Stimulated activated naive CD4-positive, alpha-beta T cell (primary cell): ENCODE measurements at regions not wholly inside any gene's neighbourhood (a gene's known extent, or its start where the extent isn't known, plus 50 kb on each side); places are given as distances from the start of the nearest gene placed in this dataset.
"Not testable (repeated sequence)": the region's sequence is repeated elsewhere in the genome, so short reads cannot be mapped to it uniquely, and the experiment has no call there.

Source experiments
- DNase-seq, 6 experiments: peaks; one replicate each; lab custom pipeline; 2025; lab: John Stamatoyannopoulos, UW

DNA sequence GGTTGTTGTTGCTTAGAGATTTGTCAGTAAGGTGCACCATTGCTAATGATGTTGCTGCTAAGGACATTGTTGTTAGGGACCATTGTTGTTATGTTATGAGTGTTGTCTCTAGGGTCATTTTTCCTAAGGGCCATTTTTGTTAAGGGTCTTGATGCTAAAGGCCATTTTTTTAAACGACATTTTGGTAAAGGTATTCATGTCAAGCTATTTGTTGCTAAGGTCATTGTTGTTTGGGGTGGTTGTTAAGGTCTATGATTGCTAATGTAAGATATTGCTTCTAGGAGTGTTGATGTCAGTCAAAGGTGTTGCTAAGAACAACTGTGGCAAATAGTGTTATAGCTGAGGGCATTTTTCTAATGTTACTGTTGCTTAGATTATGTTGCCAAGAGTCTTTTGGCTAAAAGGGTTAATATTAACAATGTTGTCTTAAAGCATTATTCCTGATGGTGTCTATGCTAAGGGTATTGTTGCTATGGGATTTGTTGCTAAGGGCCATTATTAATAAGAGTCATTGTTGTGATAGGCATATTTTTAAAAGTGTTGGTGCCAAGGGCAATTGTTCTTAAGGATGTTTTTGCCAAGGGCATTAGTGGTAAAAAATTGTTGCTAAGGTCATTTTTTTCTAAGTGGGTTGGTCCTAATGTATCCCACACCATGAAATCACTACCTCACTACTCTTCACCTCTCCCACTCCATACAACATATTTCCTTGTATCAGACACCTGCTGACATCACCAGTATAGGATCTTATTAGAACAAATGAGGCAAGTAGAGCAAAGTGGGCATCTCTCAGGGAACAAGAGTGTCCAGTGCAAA, 56.2 kb downstream of the SPATA31A6 start:
- DNase-seq, result not testable (repeated sequence)

DNA sequence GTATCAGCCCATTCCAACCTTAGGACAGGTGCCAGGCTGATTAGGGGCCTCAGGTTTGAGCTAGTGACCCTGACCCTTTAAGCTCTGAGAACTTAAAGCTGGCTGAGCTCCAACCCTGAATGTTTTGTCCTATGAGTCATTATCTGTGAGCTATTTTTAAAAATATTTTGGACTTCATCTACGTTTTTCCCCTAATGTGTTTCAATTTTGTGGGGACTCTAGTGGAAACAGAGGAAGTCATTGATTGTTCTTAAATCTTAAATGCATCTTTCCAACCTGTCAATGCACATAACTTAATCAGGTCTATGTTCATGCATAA, 56.8 kb downstream of the SPATA31A6 start:
- DNase-seq, result not testable (repeated sequence)

DNA sequence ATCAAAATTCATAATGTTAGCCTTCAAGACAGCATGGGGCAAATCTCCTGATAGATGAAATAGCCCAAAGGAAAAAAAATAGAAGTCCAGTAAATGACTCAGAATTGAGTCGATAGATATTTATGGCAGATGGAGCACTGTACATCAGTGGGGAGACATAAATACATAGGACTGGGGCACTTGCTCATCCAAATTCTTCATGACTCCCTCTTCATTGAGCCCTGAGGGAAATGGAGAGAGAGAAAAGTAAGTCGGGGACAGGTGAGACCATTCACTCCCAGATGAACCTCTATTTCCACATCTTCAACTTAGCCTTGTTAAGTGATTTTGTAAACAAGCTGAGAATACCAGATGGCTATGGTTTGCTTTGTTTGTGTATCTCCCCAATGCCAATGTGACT, 59.8 kb downstream of the SPATA31A6 start:
- not testable (repeated sequence) for DNase-seq

DNA sequence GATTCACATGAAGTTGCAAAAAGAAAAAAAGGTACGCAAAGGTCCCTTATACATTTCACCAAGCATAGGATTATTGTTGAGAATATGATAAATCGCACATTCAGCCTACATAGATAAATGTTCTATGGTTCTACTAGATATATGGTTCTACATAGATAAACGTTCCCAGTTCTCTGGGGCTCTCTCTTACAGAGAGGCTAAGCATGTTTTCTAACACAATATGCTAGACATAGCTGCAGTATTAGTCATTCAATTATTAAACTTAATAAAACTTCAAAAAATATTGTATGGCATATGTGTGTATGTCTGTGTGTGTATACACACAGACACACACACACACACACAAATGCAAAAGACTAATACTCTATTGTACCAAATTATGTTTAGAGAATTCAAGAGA, 60.4 kb downstream of the SPATA31A6 start:
- DNase-seq, result not testable (repeated sequence)

DNA sequence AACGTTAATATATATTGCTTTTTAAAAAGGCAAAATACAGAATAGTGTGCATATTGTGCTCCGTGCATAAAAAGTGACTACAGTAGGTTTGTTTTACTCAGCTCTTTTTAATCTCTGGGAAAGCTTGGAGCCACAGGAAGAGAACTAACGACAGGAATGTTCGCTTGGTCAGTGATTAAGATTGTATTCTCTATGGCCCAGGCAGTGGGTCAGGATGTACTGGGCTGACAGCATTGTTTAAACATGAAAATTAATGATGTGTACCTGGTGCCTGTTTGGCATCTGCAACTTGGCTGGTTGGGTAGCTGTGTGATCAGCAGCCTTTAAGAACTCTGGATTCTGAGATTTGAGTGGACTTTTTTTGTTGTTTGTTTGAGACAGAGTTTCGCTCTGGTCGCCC, 85.3 kb downstream of the SPATA31A6 start:
- not testable (repeated sequence) for DNase-seq

DNA sequence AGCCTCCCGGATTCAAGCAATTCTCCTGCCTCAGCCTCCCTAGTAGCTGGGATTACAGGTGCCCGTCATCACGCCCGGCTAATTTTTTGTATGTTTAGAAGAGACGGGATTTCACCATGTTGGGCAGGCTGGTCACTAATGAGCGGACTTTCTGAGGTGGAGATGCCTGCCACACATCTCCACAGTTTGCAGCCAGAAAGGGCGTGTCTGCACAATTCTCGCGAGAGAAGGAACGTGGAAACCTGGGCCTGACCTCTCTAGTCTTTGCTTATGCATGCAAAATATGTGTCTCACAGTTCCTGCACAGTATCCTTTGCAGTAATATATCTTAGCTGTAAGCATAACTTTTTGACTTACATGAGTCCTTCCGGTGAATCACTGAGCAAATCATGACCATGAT, 85.7 kb downstream of the SPATA31A6 start:
- not testable (repeated sequence) for DNase-seq

DNA sequence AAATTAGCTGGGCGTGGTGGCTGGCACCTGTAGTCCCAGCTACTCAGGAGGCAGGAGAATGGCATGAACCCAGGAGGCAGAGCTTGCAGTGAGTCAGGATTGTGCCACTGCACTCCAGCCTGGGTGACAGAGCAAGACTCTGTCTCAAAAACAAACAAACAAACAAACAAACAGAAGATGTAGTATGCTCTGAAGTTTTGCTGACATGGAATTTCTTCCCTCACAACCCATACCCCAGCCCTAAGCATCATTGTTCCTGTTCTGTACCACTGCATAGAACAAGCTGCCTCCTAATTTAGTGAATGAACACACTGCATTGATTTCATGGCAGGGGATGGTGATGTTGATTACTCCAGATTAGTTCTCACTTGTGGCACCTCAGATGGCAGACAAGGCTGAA, 89.7 kb downstream of the SPATA31A6 start:
- not testable (repeated sequence) for DNase-seq

DNA sequence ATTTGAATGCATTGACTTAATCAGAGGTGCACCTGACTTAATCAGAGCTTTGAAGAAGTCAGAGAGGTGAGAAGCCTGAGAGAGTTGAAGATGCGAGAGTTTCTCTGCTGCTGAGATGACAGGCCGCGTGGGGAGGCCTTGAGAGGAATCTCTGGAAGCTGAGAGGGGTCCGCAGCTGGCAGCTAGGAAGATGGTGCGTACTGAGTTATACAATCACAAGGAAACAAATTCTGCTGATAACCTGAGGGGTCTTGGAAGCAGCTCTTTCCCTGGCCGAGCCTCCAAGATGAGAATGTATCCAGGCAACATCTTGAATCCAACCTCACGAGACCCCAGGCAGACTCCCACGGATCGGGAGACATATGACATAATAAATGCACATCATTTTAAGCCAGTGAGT, 91.7 kb downstream of the SPATA31A6 start:
- no peak for DNase-seq

DNA sequence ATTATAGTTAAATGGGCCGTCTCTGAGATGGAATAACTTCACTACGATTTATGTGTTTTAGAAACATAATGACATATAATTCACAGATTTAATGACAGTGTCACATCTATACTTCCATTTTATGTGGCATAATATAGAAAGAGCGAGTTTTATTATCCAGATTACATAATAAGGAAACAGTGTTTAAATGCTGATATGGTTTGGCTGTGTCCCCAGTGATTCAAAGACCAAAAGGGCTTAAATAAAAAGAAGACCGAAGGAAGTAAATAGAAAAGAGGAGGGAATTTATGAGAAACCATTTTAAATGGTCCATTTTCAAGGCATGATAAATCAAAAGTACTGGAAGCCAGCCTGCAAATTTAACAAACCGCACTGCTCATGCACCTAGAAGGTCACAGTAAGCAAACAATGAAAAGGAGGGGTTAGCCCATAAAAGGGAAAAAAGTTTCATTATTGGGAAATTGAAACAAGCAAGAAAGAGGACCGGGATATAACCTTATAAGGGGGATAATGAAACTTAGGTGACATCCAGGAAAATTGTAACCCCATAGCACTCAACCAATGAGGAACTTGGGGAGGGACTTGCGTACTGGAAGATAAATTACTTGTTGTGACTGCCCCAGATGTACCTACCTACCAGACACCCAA, 99.2 kb downstream of the SPATA31A6 start:
- not testable (repeated sequence) for DNase-seq

DNA sequence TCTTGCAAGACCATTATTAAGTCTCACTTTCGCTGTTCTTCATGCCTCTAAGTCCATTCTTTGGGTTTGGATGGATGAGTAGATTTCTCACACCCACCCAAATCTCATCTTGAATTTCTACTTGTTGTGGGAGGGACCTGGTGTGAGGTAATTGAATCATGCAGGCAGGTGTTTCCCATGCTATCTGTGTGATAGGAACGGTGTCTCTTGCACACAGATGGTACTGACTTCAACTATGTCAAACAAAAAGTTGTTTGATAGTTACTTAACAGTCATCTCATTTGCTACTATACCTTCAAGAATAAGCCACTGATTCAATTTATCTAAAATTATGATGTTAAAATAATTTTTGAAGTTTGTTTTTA, 99.7 kb downstream of the SPATA31A6 start:
- DNase-seq, result not testable (repeated sequence)

DNA sequence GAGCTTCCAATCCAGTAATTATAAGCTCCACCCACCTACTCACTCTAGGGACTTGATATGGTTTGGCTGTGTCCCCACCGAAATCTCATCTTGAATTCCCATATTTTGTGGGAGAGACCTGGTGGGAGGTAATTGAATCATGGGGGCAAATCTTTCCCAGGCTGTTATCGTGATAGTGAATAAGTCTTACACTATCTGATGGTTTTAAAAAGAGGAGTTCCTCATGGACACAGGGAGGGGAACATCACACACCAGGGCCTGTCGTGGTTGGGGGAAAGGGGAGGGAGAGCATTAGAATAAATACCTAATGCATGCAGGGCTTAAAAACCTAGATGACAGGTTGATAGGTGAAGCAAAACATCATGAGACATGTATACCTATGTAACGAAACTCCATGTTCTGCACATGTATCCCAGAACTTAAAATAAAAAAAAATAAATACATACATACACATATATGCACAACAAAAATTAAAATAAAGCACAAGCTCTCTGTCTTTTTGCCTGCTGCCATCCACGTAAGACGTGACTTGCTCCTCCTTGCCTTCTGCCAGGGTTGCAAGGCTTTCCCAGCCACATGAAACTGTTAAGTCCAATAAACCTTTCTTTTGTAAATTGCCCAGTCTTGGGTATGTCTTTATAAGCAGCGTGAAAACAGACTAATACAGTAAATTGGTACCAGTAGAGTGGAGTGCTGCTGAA, 102.8 kb downstream of the SPATA31A6 start:
- not testable (repeated sequence) for DNase-seq

DNA sequence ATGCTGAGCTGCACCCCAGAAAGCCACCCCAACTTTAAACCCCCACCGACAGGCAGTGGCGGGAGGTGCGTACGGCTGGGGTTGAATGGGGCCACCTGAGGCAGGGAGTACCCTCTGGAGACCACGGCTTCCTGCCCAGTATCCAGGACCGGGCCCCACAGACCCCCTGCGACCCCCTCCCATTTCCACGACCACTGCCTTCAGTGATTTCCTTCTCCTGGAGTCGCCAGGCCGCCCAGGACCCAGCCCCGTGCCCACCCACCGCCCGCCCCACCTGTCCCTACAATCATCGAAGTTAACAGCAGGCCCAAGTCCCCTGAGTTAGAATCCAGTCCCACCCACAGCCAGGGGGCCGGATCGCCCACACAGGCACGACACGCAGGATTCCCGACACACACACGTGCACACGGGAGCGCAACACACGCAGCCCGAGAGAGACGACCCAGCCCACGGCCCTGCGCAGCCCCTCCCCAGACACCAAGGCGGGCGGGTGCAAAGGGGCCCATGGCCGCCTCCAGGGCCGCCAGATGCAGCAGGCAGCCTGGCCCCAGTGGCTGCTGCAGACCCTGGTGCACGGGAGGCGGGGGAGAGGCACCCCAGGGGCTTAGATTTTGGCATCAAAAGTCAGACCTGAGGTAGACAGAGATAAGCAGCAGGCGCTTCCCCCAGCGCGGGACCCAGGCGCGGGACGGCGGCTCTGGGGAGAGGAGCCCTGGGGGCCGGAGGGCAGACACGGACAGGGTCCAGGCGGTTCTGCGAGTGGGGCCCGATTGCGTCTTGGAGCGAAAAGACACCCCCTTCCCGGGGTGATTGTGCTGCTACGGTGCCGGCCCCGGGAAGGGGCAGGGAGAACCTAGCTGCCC, 104.8 kb downstream of the SPATA31A6 start:
- DNase-seq, result not testable (repeated sequence)

DNA sequence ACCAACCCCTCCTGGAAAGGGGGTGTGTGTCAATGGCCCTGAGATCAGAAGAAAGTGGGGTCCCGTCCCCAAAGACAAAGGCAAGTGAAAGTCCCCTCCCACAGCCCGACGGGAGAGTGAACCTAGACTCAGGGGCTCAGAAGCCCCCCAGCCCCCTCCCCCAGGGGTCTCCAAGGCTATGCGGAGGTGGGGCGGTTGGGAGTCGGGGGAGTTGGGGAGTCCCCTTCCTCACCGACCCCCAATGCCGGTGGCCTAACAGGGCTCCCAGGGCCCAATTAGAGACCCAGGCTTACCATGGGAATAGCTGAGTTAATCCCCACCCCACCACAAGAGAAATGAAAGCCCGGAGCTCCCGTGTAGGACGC, 105.4 kb downstream of the SPATA31A6 start:
- not testable (repeated sequence) for DNase-seq

DNA sequence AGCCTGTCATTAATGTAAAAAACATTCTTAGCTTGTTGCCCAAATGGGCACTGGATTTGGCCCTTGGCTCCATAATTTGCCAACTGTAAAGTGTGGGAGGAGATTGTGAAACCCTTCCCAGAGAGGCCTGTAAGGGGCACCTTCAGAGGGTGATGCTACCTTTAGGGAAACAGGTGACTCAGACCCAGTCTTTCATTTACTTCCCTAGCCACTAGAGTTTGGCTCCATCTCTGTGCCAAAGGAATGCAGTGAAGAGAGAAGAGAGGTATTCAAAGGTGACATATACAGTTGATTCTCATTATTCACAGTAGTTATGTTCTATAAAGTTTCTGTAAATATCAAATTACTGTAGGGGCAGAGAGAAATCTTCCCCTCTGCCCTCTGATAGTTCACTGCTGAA, 116.7 kb downstream of the SPATA31A6 start:
- not testable (repeated sequence) for DNase-seq

DNA sequence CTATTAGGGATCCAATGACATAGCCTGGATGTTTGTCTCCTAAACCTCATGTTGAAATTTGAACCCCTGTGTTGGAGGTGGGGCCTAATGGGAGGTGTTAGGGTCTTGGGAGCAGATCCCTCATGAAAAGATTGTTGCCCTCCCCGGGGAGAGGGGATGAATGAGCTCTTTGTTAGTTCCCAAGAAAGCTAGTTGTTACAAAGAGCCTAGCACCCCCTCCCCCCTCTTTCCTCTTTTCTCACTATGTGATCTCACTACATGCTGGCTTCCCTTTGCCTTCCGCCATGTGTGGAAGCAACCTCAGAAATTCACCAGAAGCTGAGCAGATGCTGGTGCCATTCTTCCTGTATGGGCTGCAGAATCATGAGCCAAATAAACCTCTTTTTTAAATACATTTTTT, 123.2 kb downstream of the SPATA31A6 start:
- DNase-seq, result not testable (repeated sequence)

DNA sequence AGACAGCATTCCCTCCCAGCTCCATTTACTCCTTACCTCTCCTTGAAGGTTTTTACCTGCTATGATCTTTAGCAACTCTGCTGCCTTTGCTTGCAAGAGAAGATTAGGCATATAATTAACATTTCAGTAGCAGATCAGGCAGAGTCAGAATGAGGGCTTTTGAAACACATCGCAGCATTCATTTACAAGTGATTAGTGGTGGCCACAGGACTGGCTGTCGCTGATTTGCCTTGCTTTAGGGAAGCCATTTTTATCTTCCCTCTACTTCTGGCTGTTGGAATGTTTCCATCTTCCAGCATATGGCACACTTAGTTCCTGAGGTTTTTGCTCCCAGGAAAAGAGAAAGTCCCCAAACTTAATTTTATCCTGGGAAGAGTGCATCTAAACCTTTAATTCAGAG, 124.0 kb downstream of the SPATA31A6 start:
- DNase-seq, result not testable (repeated sequence)

DNA sequence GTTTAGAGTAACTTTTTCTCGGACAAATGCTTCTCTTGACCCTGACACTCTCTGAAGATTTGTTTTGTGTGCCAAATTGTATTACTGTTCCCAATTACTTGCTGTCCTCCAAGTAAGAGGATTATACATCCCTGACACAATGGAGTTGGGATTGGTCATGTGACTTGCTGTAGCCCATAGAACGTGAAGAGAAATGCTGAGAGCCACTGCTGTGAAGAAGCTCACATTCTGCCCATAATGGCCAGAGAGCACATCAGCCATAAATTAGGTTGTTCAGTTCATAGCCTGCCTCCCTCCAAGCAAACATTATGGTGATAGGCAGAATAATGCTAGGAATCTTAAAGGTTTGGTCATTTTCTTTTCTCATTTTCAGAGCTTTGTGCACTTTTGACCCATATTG, 127.5 kb downstream of the SPATA31A6 start:
- DNase-seq, result not testable (repeated sequence)

DNA sequence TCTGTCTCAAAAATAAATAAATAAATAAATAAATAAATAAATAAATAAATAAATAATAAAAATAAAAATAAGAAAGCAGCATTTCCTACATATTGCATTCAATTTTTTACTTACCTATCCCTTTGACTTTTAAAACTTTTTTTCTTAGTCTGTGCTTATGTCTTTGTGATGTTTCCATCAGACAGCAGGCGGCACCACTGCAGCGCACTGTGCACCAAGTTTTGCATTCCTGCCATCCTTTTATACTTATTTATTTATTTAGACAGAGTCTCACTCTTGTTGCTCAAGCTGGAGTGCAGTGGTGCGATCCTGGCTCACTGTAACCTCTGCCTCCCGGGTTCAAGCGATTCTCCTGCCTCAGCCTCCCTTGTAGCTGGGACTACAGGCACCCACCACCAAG, 132.6 kb downstream of the SPATA31A6 start:
- not testable (repeated sequence) for DNase-seq

DNA sequence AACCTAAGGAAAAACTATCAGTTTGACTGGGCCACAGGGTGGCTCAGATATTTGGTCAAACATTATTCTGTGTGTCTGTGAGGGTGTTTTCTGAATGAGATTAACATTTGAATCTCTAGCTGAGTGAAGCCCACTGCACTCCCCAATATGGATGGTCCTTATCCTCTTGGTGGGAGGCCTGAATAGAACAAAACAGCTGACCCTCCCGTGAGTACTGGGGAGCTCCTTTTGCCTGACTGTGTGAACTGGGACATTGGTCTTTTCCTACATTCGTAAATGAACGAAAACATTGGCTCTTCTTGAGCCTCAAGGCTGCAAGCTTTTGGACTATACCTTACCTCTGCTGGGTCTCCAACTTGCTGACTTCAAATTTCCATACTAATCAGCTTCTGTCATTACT, 134.2 kb downstream of the SPATA31A6 start:
- not testable (repeated sequence) for DNase-seq

DNA sequence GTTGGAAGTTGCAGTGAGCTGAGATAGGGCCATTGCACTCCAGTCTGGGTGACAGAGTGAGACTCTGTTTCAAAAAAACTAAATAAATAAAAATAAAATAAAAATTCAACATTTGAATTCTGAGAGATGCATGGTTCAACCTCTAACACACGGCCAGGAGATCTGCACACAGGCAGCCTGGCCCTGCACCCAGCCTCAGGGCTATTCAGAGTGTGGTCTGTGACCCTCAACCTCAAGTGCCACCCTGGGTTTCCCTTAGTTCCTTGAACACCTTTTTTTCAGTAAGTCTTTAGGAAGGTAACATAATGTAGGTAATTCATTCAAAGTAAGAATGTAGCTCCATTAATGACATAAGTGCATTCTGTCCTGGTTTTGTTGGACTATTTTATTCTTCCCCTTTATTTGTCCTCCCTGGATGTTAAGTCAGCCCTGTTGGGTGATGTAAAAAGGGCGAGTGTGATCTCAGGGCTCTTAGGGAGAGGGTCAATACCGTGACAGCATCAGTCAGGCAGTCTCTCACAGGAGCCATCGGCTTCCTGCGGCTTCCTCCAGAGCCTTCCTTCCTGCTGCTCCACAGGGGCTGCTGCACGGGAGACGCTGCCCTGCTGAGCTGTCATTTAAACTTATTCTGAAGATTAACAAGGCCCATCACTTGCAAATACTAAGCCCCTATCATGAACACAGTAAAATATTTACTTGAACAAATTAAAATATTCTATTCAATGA, 139.8 kb downstream of the SPATA31A6 start:
- DNase-seq, result not testable (repeated sequence)

DNA sequence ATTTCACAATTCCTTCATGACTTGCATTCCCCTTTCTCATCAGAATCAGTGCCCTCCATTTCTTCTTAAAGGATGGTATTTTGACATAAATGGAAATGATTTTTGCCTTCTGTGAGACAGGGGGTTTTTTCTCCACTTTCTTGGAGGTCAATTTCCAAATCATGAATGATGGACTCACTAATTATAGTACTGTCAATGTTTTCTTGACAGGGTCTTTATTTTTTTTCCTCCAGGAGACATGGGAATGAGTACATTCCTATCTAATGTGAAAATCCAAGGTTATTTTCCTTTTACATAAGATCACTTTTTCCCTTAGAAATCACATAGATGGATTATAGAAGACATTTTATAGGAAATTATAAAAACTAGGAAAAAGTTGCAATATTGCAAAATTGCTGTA, 141.7 kb downstream of the SPATA31A6 start:
- not testable (repeated sequence) for DNase-seq
